CD14-positive monocyte (primary cell): ENCODE measurements at regions not wholly inside any gene's neighbourhood (a gene's known extent, or its start where the extent isn't known, plus 50 kb on each side); places are given as distances from the start of the nearest gene placed in this dataset.

ENCODE experiments used
- DNase-seq, 3 donors: peaks; one replicate each; pipeline ENCODE4 v3.0.0-alpha.2; 2011 to 2022
- H2AFZ ChIP-seq: 2 replicates; pipeline ENCODE4 v1.6.0; 2012; ENCODE audit warnings: mild to moderate bottlenecking, low read depth, low read length, inconsistent platforms; ENCODE audit not compliant: insufficient read depth, poor library complexity, severe bottlenecking
- H3K27ac ChIP-seq, 2 donors: 1 replicate in 1 of 2; 2 replicates in 1 of 2; pipeline ENCODE4 v1.5.1; 2012 to 2013; ENCODE audit warnings: low read length in 2 of 2, control low read depth in 1 of 2, inconsistent platforms in 1 of 2, low read depth in 1 of 2, mild to moderate bottlenecking in 1 of 2
- H3K27me3 ChIP-seq, 2 donors: one replicate each; pipeline versions ENCODE4 v1.6.0 to v1.6.1; 2011 to 2013; ENCODE audit warnings: low read length in 2 of 2; ENCODE audit not compliant: control insufficient read depth in 2 of 2, insufficient read depth in 2 of 2
- H3K36me3 ChIP-seq, 2 donors: replicated peaks in 1 of 2; 1 replicate in 1 of 2; 2 replicates in 1 of 2; pipeline versions ENCODE4 v1.5.1 to v1.6.1; 2012 to 2013; ENCODE audit warnings: low read length in 2 of 2, control low read depth in 1 of 2, inconsistent platforms in 1 of 2, mild to moderate bottlenecking in 1 of 2; ENCODE audit not compliant: insufficient read depth in 2 of 2, control insufficient read depth in 1 of 2
- H3K4me1 ChIP-seq, 2 donors: 1 replicate in 1 of 2; 2 replicates in 1 of 2; pipeline versions ENCODE4 v1.5.1 to v1.6.1; 2012 to 2013; ENCODE audit warnings: low read length in 2 of 2, control low read depth in 1 of 2, inconsistent platforms in 1 of 2, mild to moderate bottlenecking in 1 of 2, moderate library complexity in 1 of 2; ENCODE audit not compliant: insufficient read depth in 2 of 2, control insufficient read depth in 1 of 2
- H3K4me2 ChIP-seq: replicated peaks from 2 replicates; pipeline ENCODE3; 2012; ENCODE audit warnings: low read length, moderate library complexity, mild to moderate bottlenecking; ENCODE audit not compliant: poor library complexity, severe bottlenecking; ENCODE audit errors: extremely low read depth
- H3K4me3 ChIP-seq, 3 experiments: fragments of 200-600 bp in 1 of 3; sonication (generic) in 1 of 3; replicated peaks in 1 of 3; 1 replicate in 2 of 3; 2 replicates in 1 of 3; pipeline ENCODE4 v1.5.1; 2011 to 2013; ENCODE audit warnings: low read length in 3 of 3, mild to moderate bottlenecking in 3 of 3, control low read depth in 2 of 3, low read depth in 2 of 3, inconsistent platforms in 1 of 3, moderate library complexity in 1 of 3
- H3K79me2 ChIP-seq: 2 replicates; pipeline ENCODE4 v1.6.0; 2012; ENCODE audit warnings: mild to moderate bottlenecking, control low read depth, inconsistent platforms, low read length, moderate library complexity; ENCODE audit not compliant: insufficient read depth
- H3K9ac ChIP-seq: 2 replicates; pipeline ENCODE4 v1.6.0; 2017; ENCODE audit warnings: low read length, mild to moderate bottlenecking; ENCODE audit not compliant: insufficient read depth, poor library complexity, severe bottlenecking
- H3K9me3 ChIP-seq, 2 donors: replicated peaks in 1 of 2; 1 replicate in 1 of 2; 2 replicates in 1 of 2; pipeline versions ENCODE4 v1.5.1 to v1.6.1; 2012 to 2013; ENCODE audit warnings: low read length in 2 of 2, control low read depth in 1 of 2; ENCODE audit not compliant: control insufficient read depth in 1 of 2, insufficient read depth in 1 of 2
- H4K20me1 ChIP-seq: 2 replicates; pipeline ENCODE4 v1.6.0; 2012; ENCODE audit warnings: mild to moderate bottlenecking, low read length, control low read depth, moderate library complexity; ENCODE audit not compliant: insufficient read depth
- H3K27ac Mint-ChIP-seq, 7 donors: one replicate each; pipeline ENCODE4 v1.8.0; 2020; ENCODE audit warnings: mild to moderate bottlenecking in 7 of 7, mixed read lengths in 7 of 7, moderate library complexity in 6 of 7, inconsistent platforms in 2 of 7
- H3K27me3 Mint-ChIP-seq, 3 donors: one replicate each; pipeline ENCODE4 v1.8.0; 2021 to 2022; ENCODE audit warnings: low read depth in 3 of 3, mild to moderate bottlenecking in 3 of 3, mixed read lengths in 3 of 3, moderate library complexity in 3 of 3, inconsistent platforms in 1 of 3
- H3K36me3 Mint-ChIP-seq, 2 donors: one replicate each; pipeline ENCODE4 v1.8.0; 2020; ENCODE audit warnings: mixed read lengths in 2 of 2, inconsistent platforms in 1 of 2, mild to moderate bottlenecking in 1 of 2
- H3K4me1 Mint-ChIP-seq: one replicate; pipeline ENCODE4 v1.8.0; 2020; ENCODE audit warnings: mild to moderate bottlenecking, mixed read lengths
- H3K4me3 Mint-ChIP-seq, 2 donors: one replicate each; pipeline ENCODE4 v1.8.0; 2020; ENCODE audit warnings: mild to moderate bottlenecking in 2 of 2, mixed read lengths in 2 of 2, moderate library complexity in 1 of 2
- H3K9me3 Mint-ChIP-seq, 7 donors: one replicate each; pipeline ENCODE4 v1.8.0; 2020 to 2022; ENCODE audit warnings: mixed read lengths in 7 of 7, mild to moderate bottlenecking in 6 of 7, moderate library complexity in 6 of 7, inconsistent platforms in 2 of 7
- CTCF ChIP-seq: fragments of 200-600 bp; IDR thresholded peaks from one replicate; pipeline ENCODE4 v1.8.0; 2022; ENCODE audit warnings: antibody characterized with exemption, mild to moderate bottlenecking
- WGBS: methylation state at CpG from one replicate; pipeline ENCODE4 v1.1.5; 2013; ENCODE audit warnings: missing lambda C conversion rate; ENCODE audit not compliant: insufficient coverage; 5-methylcytosine and 5-hydroxymethylcytosine counted together
- intact Hi-C, 2 donors: fragments of 100-400 bp; cut with micrococcal nuclease; formaldehyde crosslinking; loops; one replicate each; pipeline versions ENCODE4 v1.15.0 to v1.15.1; 2023

GRCh38 chr3:59308684-59309083 lies 258.9 kb upstream of the CFAP20DC start:
- 100% methylated on average over 4 of the region's 4 CpGs for WGBS
- no peak overlapping the region for H3K4me3 Mint-ChIP-seq

GRCh38 chr3:59308001-59308400 lies 258.2 kb upstream of the CFAP20DC start:
- TF ChIP-seq CTCF, result no peak
- WGBS, result no CpG with 5 or more reads among the region's 1 CpG
- Mint-ChIP-seq H3K27ac (no peak overlapping the region), H3K9me3 (no peaks in the 10 kb centered on the region), H3K4me3 (no peak overlapping the region), H3K27me3 (peaks cover 2 to 7% (median 4%) of the 10 kb centered on the region in 3 donors), H3K4me1 (peaks cover 3% of the 10 kb centered on the region), H3K36me3 (no peaks in the 10 kb centered on the region)
- H3K27ac ChIP-seq, result no peak overlapping the region
- H3K9ac ChIP-seq, result no peak overlapping the region
- H3K9me3 ChIP-seq, result no peaks in the 10 kb centered on the region
- H3K4me2 ChIP-seq, result no peak overlapping the region
- H3K4me1 ChIP-seq, result no peaks in the 10 kb centered on the region
- no peaks in the 10 kb centered on the region for H4K20me1 ChIP-seq
- no peak overlapping the region for H3K4me3 ChIP-seq
- DNase-seq, result no peak
- intact Hi-C loops, result no loop called here
- no peak overlapping the region for H2AFZ ChIP-seq
- no peaks in the 10 kb centered on the region for H3K27me3 ChIP-seq
- no peaks in the 10 kb centered on the region for H3K36me3 ChIP-seq
- no peaks in the 10 kb centered on the region for H3K79me2 ChIP-seq

More at GRCh38 chr3:59308684-59309083, 258.9 kb upstream of the CFAP20DC start:
- no peak for TF ChIP-seq CTCF
- H4K20me1 ChIP-seq, result no peaks in the 10 kb centered on the region
- no peaks in the 10 kb centered on the region for H3K36me3 ChIP-seq
- Mint-ChIP-seq H3K27ac (no peak overlapping the region), H3K36me3 (no peaks in the 10 kb centered on the region), H3K27me3 (peaks cover 2 to 7% (median 4%) of the 10 kb centered on the region in 3 donors), H3K9me3 (no peaks in the 10 kb centered on the region), H3K4me1 (peaks cover 3% of the 10 kb centered on the region)
- no peaks in the 10 kb centered on the region for H3K9me3 ChIP-seq
- no peak overlapping the region for H3K27ac ChIP-seq
- intact Hi-C loops, result no loop called here
- H3K4me2 ChIP-seq, result no peak overlapping the region
- no peak overlapping the region for H3K9ac ChIP-seq
- H3K27me3 ChIP-seq, result no peaks in the 10 kb centered on the region
- no peak for DNase-seq
- no peak overlapping the region for H2AFZ ChIP-seq
- no peak overlapping the region for H3K4me3 ChIP-seq
- H3K79me2 ChIP-seq, result no peaks in the 10 kb centered on the region
- H3K4me1 ChIP-seq, result no peaks in the 10 kb centered on the region
